Breast epithelium (tissue), 4 donors: ENCODE measurements at regions not wholly inside any gene's neighbourhood (a gene's known extent, or its start where the extent isn't known, plus 50 kb on each side); places are given as distances from the start of the nearest gene placed in this dataset.
A peak's percentile ranks its signal among the peaks of the same experiment; 100 is the strongest.

Experiments used
- DNase-seq, 2 donors: peaks; one replicate each; pipeline ENCODE4 v3.0.0-alpha.2; 2019; ENCODE audit warnings: low spot score in 2 of 2
- H3K27ac ChIP-seq, 2 donors: fragments of 200-600 bp; sonication (generic) in 1 of 2; one replicate each; pipeline ENCODE4 v1.5.1; 2016 to 2019; ENCODE audit warnings: mild to moderate bottlenecking in 1 of 2
- H3K27me3 ChIP-seq, 2 donors: fragments of 200-600 bp; sonication (generic) in 1 of 2; one replicate each; pipeline versions ENCODE4 v1.5.1 to v1.6.0; 2017 to 2019; ENCODE audit warnings: control low read depth in 1 of 2, mild to moderate bottlenecking in 1 of 2
- H3K36me3 ChIP-seq: fragments of 200-600 bp; one replicate; pipeline ENCODE4 v1.5.1; 2019
- H3K4me1 ChIP-seq, 2 donors: fragments of 200-600 bp; sonication (generic); one replicate each; pipeline ENCODE4 v1.5.1; 2016 to 2019; ENCODE audit warnings: control low read depth in 1 of 2
- H3K4me3 ChIP-seq, 3 donors: fragments of 200-600 bp; sonication (generic); 1 replicate in 2 of 3; 2 replicates in 1 of 3; pipeline ENCODE4 v1.5.1; 2016 to 2019; ENCODE audit warnings: mild to moderate bottlenecking in 3 of 3, moderate library complexity in 2 of 3
- H3K9me3 ChIP-seq, 2 donors: fragments of 200-600 bp; sonication (generic) in 1 of 2; one replicate each; pipeline ENCODE4 v1.5.1; 2016 to 2019; ENCODE audit warnings: control low read depth in 1 of 2
- POLR2A ChIP-seq: fragments of 450-650 bp; IDR thresholded peaks from one replicate; pipeline ENCODE4 v1.6.1; 2016; ENCODE audit warnings: antibody characterized with exemption, mild to moderate bottlenecking, moderate library complexity
- POLR2AphosphoS5 ChIP-seq, 3 donors: sonication (generic); formaldehyde crosslinking; IDR thresholded peaks; one replicate each; pipeline ENCODE4 v1.6.1; 2017; ENCODE audit warnings: antibody characterized with exemption in 3 of 3
- intact Hi-C: fragments of 100-400 bp; cut with DNase I; formaldehyde crosslinking; loops from one replicate; pipeline ENCODE4 v1.15.1; 2023; ENCODE audit warnings: low total_unique reads
- TF ChIP-seq, protein P1 (sequence below), 3 donors: fragments of 450-650 bp; IDR thresholded peaks; one replicate each; pipeline ENCODE4 v1.5.1; 2016 to 2017; ENCODE audit warnings: antibody characterized with exemption in 3 of 3, mild to moderate bottlenecking in 3 of 3, moderate library complexity in 3 of 3

DNA sequence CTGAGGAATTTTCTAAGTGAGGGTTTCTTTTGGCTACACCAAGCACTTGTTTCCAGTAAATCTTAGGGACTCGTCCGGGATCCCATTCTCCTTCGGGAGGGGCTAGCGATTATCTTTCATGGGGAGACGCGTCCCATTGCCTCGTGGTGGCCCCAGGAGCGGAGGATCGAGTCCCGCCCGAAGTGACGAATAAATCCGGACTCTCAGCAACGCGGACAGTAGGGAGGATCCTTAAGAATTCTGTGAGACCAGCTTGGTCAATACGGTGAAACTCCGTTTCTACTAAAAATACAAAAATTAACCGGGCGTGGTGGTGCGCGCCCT lies 69.1 kb upstream of the PRSS16 start:
- Histone ChIP-seq H3K27me3 (no peaks in the 10 kb centered on the region), H3K4me3 (peak overlapping the region; percentile 88 to 90 (median 89)), H3K36me3 (no peaks in the 10 kb centered on the region), H3K27ac (peak overlapping the region; percentile 85 to 87), H3K4me1 (no peaks in the 10 kb centered on the region), H3K9me3 (no peaks in the 10 kb centered on the region)
- intact Hi-C loops, result loop anchor here (10.0 kb wide), 1 partner anchor 716 kb away; a partner anchor contains a TSS
- no peak for DNase-seq
- TF ChIP-seq POLR2AphosphoS5 (IDR thresholded peaks at IDR 0.05), result no peak
- TF ChIP-seq, protein P1, sequence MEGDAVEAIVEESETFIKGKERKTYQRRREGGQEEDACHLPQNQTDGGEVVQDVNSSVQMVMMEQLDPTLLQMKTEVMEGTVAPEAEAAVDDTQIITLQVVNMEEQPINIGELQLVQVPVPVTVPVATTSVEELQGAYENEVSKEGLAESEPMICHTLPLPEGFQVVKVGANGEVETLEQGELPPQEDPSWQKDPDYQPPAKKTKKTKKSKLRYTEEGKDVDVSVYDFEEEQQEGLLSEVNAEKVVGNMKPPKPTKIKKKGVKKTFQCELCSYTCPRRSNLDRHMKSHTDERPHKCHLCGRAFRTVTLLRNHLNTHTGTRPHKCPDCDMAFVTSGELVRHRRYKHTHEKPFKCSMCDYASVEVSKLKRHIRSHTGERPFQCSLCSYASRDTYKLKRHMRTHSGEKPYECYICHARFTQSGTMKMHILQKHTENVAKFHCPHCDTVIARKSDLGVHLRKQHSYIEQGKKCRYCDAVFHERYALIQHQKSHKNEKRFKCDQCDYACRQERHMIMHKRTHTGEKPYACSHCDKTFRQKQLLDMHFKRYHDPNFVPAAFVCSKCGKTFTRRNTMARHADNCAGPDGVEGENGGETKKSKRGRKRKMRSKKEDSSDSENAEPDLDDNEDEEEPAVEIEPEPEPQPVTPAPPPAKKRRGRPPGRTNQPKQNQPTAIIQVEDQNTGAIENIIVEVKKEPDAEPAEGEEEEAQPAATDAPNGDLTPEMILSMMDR (IDR thresholded peaks at IDR 0.05), result no peak
- TF ChIP-seq POLR2A, result no peak

DNA sequence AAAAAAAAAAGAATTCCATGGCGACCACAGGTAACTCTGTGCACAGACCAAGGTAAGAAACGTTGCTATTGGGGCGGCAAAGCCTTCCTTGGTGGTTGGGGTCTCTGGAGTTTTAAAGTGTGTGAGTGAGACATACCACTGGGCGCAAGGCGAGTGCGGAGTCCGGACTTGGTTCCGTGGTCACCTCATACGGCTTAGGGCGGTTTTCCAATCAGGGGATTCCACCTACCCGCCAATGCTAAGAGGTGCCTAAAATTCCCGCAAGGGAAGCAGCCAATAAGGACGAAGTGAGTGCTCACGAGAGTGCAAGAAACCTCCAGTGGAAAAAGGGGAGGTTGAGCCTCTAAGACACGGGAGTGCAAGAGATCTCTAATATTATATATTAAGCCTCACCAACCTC lies 68.6 kb upstream of the PRSS16 start:
- no peaks in the 10 kb centered on the region for H3K4me1 ChIP-seq
- no peak overlapping the region for H3K27ac ChIP-seq
- H3K36me3 ChIP-seq, result no peaks in the 10 kb centered on the region
- DNase-seq, result no peak
- intact Hi-C loops, result loop anchor here (10.0 kb wide), 1 partner anchor 716 kb away; a partner anchor contains a TSS
- peak overlapping the region; percentile 88 to 90 (median 89) for H3K4me3 ChIP-seq
- no peaks in the 10 kb centered on the region for H3K27me3 ChIP-seq
- TF ChIP-seq, protein P1 (IDR thresholded peaks at IDR 0.05), result no peak
- TF ChIP-seq POLR2AphosphoS5 (IDR thresholded peaks at IDR 0.05) (no peak), POLR2A (no peak)
- no peaks in the 10 kb centered on the region for H3K9me3 ChIP-seq

DNA sequence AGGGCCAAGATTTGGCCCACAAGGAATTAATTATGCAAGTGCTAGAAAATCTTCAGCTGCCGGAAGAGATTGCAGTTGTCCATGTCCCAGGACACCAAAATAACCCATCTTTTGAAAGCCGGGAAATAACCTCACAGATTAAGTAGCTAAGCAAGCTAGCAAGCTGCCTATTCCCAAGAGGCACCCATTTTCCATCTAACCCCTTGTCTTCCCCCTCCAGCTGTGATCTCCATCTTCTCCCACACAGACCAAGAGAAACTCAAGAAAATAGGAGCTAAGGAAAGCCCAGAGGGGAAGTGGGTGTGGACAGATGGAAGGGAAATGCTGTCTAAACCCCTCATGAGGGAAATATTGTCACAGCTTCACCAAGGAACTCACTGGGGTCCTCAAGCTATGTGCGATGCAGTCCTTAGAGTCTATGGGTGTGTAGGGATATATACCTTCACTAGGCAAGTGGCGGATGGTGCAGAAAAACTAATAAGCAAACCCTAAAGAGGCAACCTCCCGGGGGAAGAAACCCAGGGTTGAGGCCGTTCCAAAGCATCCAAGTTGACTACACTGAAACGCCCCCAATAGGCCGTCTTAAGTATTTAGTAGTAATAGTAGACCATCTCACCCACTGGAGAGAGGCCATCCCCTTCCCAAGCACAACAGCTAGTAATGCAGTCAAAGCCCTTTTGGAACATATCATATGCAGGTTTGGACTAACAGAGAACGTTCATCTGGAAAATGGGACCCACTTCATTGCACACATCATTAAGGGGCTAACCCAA lies 64.3 kb upstream of the PRSS16 start:
- TF ChIP-seq POLR2AphosphoS5 (IDR thresholded peaks at IDR 0.05) (no peak), POLR2A (no peak)
- TF ChIP-seq, protein P1 (IDR thresholded peaks at IDR 0.05), result no peak
- no peak for DNase-seq
- intact Hi-C loops, result no loop called here
- Histone ChIP-seq H3K4me3 (no peak overlapping the region), H3K27me3 (no peaks in the 10 kb centered on the region), H3K4me1 (no peaks in the 10 kb centered on the region), H3K9me3 (no peaks in the 10 kb centered on the region), H3K36me3 (no peaks in the 10 kb centered on the region), H3K27ac (no peak overlapping the region)

GRCh38 chr6:27187231-27188060 lies 60.1 kb upstream of the PRSS16 start:
- intact Hi-C loops, result no loop called here
- no peaks in the 10 kb centered on the region for H3K4me1 ChIP-seq

GRCh38 chr6:27188061-27188884 lies 59.2 kb upstream of the PRSS16 start:
- H3K27me3 ChIP-seq, result no peaks in the 10 kb centered on the region
- no peak for TF ChIP-seq POLR2A
- TF ChIP-seq POLR2AphosphoS5 (IDR thresholded peaks at IDR 0.05), result no peak
- TF ChIP-seq, protein P1 (IDR thresholded peaks at IDR 0.05), result no peak
- no peaks in the 10 kb centered on the region for H3K9me3 ChIP-seq
- peak overlapping the region; percentile 52 to 70 (median 57) for H3K4me3 ChIP-seq
- H3K36me3 ChIP-seq, result no peaks in the 10 kb centered on the region
- intact Hi-C loops, result no loop called here
- DNase-seq, result peak in 1 of 2 donors; percentile 50
- H3K27ac ChIP-seq, result peak overlapping the region; percentile 74 to 78
- H3K4me1 ChIP-seq, result no peaks in the 10 kb centered on the region

More at GRCh38 chr6:27187231-27188060, 60.1 kb upstream of the PRSS16 start:
- no peak for TF ChIP-seq POLR2A
- Histone ChIP-seq H3K27me3 (no peaks in the 10 kb centered on the region), H3K9me3 (no peaks in the 10 kb centered on the region), H3K36me3 (no peaks in the 10 kb centered on the region), H3K4me3 (peak overlapping the region; percentile 52 to 70 (median 57)), H3K27ac (peak overlapping the region; percentile 74 to 78)
- DNase-seq, result no peak
